NCI-H345 (cell line): ENCODE measurements at regions not wholly inside any gene's neighbourhood (a gene's known extent, or its start where the extent isn't known, plus 50 kb on each side); places are given as distances from the start of the nearest gene placed in this dataset.
"Not testable (repeated sequence)": the region's sequence is repeated elsewhere in the genome, so short reads cannot be mapped to it uniquely, and the experiment has no call there.

Experiments used
- DNase-seq: peaks from one replicate; lab custom pipeline; 2025; lab: John Stamatoyannopoulos, UW

DNA sequence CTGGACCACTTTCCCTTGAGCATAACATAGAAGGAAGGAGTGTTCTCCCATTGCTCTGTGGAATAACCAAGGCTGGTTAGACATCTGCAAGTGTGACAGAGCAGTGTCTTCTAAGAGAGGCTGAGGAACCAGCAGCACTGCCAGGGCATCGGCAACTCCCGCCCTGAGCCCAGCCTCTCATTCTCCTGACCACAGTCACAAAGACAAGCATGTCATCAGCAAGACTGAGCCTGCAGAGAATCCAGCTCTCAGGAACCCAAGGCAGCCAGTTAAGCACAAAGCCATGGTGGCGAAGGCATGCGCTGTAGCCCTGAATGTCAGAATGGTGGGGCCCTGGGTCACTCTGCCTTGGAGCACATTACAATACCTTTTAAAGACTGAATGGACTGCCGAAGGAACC, 253.9 kb downstream of the AGTPBP1 start:
- DNase-seq: no peak

- DNase-seq: no peak
Observed at GRCh38 chr9:85484235-85484634, 257.5 kb downstream of the AGTPBP1 start.

DNA sequence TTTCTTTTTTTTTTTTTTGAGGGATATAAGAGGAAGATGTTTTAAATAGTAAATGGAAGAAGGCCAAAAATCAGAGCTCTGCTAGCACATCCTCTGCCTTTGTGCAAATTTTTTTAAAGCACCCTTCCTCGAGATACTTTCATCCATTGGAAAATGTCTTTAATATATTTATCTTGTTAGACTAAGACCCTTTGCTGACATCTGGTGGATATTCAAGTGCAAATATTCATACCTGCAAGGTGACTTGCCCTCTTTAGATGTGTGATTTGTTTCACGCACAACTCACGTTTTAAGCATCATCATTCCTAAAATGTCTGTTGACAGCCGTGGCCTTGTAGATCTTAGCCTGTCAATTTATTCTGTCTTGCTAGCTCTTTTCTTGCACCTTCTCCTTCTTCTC, 258.5 kb downstream of the AGTPBP1 start:
- DNase-seq: no peak

- no peak for DNase-seq
Observed at GRCh38 chr9:85479305-85479704, 262.4 kb downstream of the AGTPBP1 start.

DNA sequence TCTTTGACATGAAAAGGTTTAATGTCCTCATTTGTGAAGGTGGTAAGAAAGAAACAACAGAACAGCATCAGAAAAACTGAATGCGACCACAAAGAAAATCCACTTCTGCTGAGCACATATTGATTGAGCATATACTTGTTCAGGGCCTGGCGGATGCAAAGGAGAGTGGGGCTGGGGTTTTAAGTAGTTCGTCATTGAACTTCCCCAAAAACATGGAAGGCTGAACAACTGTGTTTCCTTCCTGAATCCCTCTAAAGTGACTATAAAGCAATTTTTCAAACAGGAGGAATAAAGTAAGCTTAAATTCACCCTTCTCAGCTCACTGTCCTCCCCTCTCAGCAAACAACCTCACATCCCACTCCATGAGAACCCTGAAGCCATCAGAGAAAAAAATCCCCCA, 262.9 kb downstream of the AGTPBP1 start:
- no peak for DNase-seq

GRCh38 chr9:85474896-85475295, 266.9 kb downstream of the AGTPBP1 start:
- DNase-seq: not testable (repeated sequence)

- no peak for DNase-seq
Observed at GRCh38 chr9:85471791-85472190, 270.0 kb downstream of the AGTPBP1 start.

GRCh38 chr9:85469041-85469440, 272.7 kb downstream of the AGTPBP1 start:
- no peak for DNase-seq

DNA sequence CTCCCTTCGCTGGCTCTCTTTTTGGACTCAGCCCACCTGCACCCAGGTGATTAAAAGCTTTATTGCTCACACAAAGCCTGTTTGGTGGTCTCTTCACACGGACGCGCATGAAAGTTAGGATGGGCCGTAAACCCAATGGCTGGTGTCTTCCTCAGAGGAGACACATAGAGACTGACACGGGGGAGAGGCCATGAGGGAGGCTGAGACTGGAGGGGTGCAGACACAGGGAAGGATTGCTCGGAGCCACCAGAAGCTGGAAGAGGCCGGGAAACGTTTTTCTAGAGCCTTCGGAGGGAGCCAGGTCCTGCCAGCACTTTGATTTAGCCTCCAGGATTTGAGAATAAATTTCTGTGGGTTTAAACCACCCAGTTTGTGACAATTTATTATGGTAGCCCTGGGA, 274.9 kb downstream of the AGTPBP1 start:
- DNase-seq: no peak

DNA sequence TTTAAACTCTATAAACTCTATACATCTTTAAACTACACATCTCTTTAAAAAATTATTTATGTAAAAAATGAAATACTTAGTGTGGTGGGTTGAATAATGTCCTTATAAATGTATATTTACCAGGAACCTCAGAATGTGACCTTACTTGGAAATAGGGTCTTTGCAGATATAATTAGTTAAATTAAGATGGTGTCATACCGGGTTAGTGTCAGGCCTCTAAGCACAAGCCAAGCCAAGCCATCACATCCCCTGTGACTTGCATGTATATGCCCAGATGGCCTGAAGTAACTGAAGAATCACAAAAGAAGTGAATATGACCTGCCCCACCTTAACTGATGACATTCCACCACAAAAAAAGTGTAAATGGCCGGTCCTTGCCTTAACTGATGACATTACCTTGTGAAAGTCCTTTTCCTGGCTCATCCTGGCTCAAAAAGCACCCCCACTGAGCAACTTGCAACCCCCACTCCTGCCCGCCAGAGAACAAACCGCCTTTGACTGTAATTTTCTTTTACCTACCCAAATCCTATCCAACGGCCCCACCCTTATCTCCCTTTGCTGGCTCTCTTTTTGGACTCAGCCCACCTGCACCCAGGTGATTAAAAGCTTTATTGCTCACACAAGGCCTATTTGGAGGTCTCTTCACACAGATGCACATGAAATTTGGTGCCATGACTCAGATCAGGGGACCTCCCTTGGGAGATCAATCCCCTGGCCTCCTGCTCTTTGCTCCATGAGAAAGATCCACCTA, 283.5 kb downstream of the AGTPBP1 start:
- DNase-seq: not testable (repeated sequence)

- no peak for DNase-seq
Observed at GRCh38 chr9:85453850-85454249, 287.9 kb downstream of the AGTPBP1 start.

DNA sequence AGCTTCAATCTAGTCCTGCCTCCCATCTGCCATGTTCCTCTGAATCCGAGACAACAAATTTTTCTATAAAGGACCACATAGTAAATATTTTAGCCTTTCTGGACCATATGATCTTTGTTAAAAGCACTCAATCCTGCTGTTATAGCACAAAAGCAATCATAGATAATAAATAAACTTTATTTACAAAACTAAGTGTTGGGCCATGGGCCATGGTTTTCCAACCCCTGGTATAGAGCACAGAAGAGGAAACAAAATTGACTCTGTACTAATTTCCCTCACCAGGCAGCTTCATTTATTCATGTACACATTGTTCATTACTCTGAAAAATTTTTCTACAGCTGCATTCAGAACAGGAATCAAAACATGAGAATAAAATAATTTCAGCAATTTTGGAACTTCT, 288.9 kb downstream of the AGTPBP1 start:
- no peak for DNase-seq

GRCh38 chr9:85451680-85452079, 290.1 kb downstream of the AGTPBP1 start:
- no peak for DNase-seq

DNA sequence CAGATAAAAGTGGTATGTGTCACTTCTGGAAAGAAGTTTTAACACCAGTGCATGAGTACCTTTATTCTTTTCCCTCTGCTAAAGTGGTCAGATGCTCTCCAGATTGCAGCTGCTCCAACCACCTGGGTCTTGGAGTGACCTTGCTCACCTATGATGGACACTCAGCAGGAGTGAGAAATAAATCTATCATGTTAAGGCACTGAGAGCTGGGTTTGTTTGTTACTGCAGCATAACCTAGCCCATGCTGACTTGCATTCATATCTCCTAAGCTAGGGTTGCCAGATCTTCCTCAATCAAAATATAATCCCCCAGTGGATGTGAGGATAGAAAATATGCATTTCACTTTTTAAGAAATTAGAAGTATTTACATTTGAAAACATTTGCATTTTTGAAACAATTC, 295.9 kb downstream of the AGTPBP1 start:
- DNase-seq: no peak

GRCh38 chr9:85444243-85444642, 297.5 kb downstream of the AGTPBP1 start:
- DNase-seq: no peak

GRCh38 chr9:85443190-85443598, 298.6 kb downstream of the AGTPBP1 start:
- no peak for DNase-seq

DNA sequence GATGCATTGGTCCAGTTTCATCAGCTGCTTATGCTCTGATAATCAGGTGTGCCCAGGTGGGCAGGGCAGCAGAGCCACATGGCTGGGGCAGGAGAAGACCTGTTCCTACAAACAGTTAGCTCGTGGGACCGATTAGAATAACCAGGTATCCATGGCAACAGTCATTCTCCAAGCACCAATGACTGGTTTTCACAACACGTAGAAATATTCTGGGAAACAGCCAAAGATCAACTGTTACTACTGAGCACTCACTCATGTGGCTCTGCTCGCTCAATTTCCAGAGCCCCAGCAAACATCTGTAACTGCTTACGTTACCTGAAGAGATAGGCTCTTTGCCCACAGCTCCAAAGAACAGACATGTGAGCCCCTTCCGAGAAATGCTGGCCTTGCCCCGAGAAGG, 302.0 kb downstream of the AGTPBP1 start:
- DNase-seq: no peak

DNA sequence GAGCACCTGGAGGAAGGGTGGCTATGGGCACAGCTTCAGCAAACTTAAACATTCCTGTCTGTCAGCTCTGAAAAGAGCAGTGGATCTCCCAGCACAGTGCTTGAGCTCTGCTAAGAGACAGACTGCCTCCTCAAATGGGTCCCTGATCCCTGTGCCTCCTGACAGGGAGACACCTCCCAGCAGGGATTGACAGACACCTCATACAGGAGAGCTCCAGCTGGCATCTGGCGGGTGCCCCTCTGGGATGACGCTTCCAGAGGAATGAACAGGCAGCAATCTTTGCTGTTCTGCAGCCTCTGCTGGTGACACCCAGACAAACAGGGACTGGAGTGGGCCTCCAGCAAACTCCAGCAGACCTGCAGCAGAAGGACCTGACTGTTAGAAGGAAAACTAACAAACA, 307.8 kb downstream of the AGTPBP1 start:
- not testable (repeated sequence) for DNase-seq

GRCh38 chr9:85433551-85433950, 308.2 kb downstream of the AGTPBP1 start:
- not testable (repeated sequence) for DNase-seq

- no peak for DNase-seq
Observed at GRCh38 chr9:85433046-85433445, 308.7 kb downstream of the AGTPBP1 start.

DNA sequence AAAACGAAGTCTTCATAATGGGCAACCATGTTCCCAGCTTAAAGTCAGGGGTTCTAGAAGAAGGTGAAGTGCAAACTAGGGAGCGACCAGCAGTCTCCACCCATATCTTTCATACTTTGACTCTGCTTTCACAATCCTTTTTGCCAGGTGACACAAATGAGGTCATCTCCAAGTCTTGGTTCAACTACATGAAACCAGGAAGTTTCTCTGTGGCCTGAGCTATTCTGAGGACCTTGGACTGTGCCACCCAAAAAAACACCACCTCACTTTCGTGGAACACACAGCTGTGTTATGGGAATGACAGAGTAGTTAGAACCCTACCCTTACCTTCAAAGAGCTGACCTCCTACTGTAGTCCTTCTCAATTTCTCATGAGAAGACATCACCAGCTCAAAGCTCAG, 309.2 kb downstream of the AGTPBP1 start:
- DNase-seq: no peak

GRCh38 chr9:85431339-85432102, 310.2 kb downstream of the AGTPBP1 start:
- no peak for DNase-seq

DNA sequence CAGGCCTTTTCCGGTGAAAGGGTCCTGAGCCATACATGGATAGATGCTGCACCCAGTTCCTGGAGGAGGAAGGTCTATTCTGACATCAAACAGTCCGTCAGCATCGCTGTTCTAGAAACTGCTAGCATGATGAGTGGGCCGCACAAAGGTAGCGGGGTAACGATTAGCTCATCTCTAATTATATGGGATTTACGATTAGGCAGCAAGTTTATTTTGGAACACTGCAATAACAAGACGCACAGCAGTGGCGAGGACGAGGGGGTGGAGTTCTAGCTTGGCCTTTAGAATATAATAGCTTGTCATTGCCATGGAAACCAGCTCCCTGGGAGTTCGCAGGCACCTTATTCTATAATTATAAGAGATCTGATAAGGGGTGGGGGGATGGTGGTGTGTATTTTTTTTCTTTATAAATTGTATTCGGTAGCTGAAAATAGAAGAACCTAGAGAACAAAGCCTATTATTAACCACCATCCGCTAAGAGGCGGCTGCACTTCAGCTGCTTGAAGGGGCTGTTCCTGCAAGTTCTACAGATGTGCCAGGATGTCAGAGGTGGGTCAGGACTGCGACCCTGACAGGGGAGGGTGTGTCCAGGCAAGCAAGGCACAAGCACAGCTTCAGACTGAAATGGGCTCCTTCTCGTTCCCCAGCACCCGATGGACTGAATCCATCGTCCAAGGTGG, 311.0 kb downstream of the AGTPBP1 start:
- no peak for DNase-seq
